HCT116 (cell line): ENCODE measurements at regions not wholly inside any gene's neighbourhood (a gene's known extent, or its start where the extent isn't known, plus 50 kb on each side); places are given as distances from the start of the nearest gene placed in this dataset.

Experiments
- ATAC-seq: fragments of 200-7000 bp; cut with Tn5 transposase; 2 replicates; pipeline ENCODE4 v1.9.1; 2020; ENCODE audit warnings: mild to moderate bottlenecking, moderate library complexity
- BruUV-seq: library from RNA; stranded (reverse); fragments of 400-500 nt; replicated peaks from 2 replicates; lab custom pipeline; 2021; lab: Mats Ljungman, UMichigan
- CTCF ChIA-PET: fragments of 300-600 bp; sonication (Branson Sonifier 250); formaldehyde crosslinking; loops from one replicate; lab custom pipeline; 2021; ENCODE audit warnings: antibody characterized with exemption; lab: Charles Lee
- POLR2A ChIA-PET: fragments of 300-600, 350-600 bp; sonication (Branson Sonifier 250); formaldehyde crosslinking; loops from one replicate; lab custom pipeline; 2021; ENCODE audit warnings: antibody characterized with exemption; lab: Charles Lee
- RAD21 ChIA-PET, 2 experiments: fragments of 300-600 bp; sonication (Branson Sonifier 250); formaldehyde crosslinking; loops; one replicate each; lab custom pipeline; 2023; ENCODE audit warnings: low total read pairs in 2 of 2; ENCODE audit not compliant: uncharacterized antibody in 2 of 2, unreplicated experiment in 2 of 2, low non-redundant PET in 1 of 2; lab: Charles Lee
- DNase-seq: peaks from one replicate; pipeline ENCODE4 v3.0.0-alpha.2; 2010; ENCODE audit warnings: low read depth, low spot score
- H2AFZ ChIP-seq: fragments of 200-600 bp; shearing (Covaris generic), sonication (generic); 2 replicates; pipeline ENCODE4 v1.6.1; 2017; ENCODE audit warnings: low read depth, mixed run types, mixed read lengths, antibody characterized with exemption, low read length; ENCODE audit not compliant: poor library complexity, severe bottlenecking
- H3K27ac ChIP-seq: 2 replicates; pipeline ENCODE4 v1.5.1; 2012; ENCODE audit warnings: low read depth, low read length
- H3K27me3 ChIP-seq: fragments of 200-600 bp; sonication (generic); 2 replicates; pipeline ENCODE4 v1.6.1; 2016; ENCODE audit warnings: mixed run types, low read length, mixed read lengths; ENCODE audit not compliant: insufficient read depth
- H3K36me3 ChIP-seq, 2 experiments: fragments of 200-500 bp in 1 of 2; fragments of 200-600 bp in 1 of 2; sonication (Bioruptor generic) in 1 of 2; sonication (generic) in 1 of 2; 2 replicates each; pipeline versions ENCODE4 v1.5.1 to v1.6.1; 2014 to 2016; ENCODE audit warnings: low read length in 2 of 2, inconsistent platforms in 1 of 2, mixed read lengths in 1 of 2, mixed run types in 1 of 2; ENCODE audit not compliant: insufficient read depth in 2 of 2, control insufficient read depth in 1 of 2
- H3K4me1 ChIP-seq, 2 experiments: fragments of 200-600 bp in 1 of 2; sonication (generic) in 1 of 2; 2 replicates each; pipeline versions ENCODE4 v1.5.1 to v1.6.1; 2012 to 2017; ENCODE audit warnings: low read length in 2 of 2, inconsistent platforms in 1 of 2, mild to moderate bottlenecking in 1 of 2, mixed read lengths in 1 of 2, mixed run types in 1 of 2, moderate library complexity in 1 of 2; ENCODE audit not compliant: insufficient read depth in 2 of 2, control insufficient read depth in 1 of 2
- H3K4me2 ChIP-seq: fragments of 200-600 bp; sonication (generic); 2 replicates; pipeline ENCODE4 v1.6.1; 2017; ENCODE audit warnings: mixed run types, low read length, mixed read lengths
- H3K4me3 ChIP-seq, 2 experiments: fragments of 200-600 bp in 1 of 2; sonication (generic) in 1 of 2; replicated peaks in 1 of 2; 2 replicates each; pipeline ENCODE4 v1.5.1; 2011 to 2016; ENCODE audit warnings: low read length in 2 of 2, control low read depth in 1 of 2, low read depth in 1 of 2, mild to moderate bottlenecking in 1 of 2, mixed read lengths in 1 of 2, mixed run types in 1 of 2
- H3K79me2 ChIP-seq: fragments of 200-600 bp; sonication (generic); 2 replicates; pipeline ENCODE4 v1.6.1; 2017; ENCODE audit warnings: mild to moderate bottlenecking, mixed run types, low read length, moderate library complexity, mixed read lengths; ENCODE audit not compliant: insufficient read depth
- H3K9ac ChIP-seq: fragments of 200-600 bp; sonication (generic); 2 replicates; pipeline ENCODE4 v1.6.1; 2016; ENCODE audit warnings: low read length, mixed read lengths
- H3K9me2 ChIP-seq: fragments of 200-600 bp; sonication (generic), shearing (Covaris generic); 2 replicates; pipeline ENCODE4 v1.6.1; 2017; ENCODE audit warnings: mixed run types, mild to moderate bottlenecking, moderate library complexity; ENCODE audit not compliant: insufficient read depth
- H3K9me3 ChIP-seq, 2 experiments: fragments of 200-500 bp in 1 of 2; fragments of 200-600 bp in 1 of 2; sonication (Bioruptor generic) in 1 of 2; sonication (generic) in 1 of 2; 2 replicates each; pipeline ENCODE4 v1.6.1; 2014 to 2017; ENCODE audit warnings: low read length in 2 of 2, mixed read lengths in 2 of 2, inconsistent platforms in 1 of 2, low read depth in 1 of 2, mild to moderate bottlenecking in 1 of 2, mixed run types in 1 of 2, moderate library complexity in 1 of 2; ENCODE audit not compliant: control insufficient read depth in 1 of 2, insufficient read depth in 1 of 2
- H4K20me1 ChIP-seq: fragments of 200-600 bp; sonication (generic), shearing (Covaris generic); 2 replicates; pipeline ENCODE4 v1.6.1; 2017; ENCODE audit warnings: mixed run types, mild to moderate bottlenecking, moderate library complexity; ENCODE audit not compliant: insufficient read depth
- CBX3 ChIP-seq: IDR thresholded peaks from 2 replicates; pipeline ENCODE4 v1.6.1; 2012; ENCODE audit warnings: low read depth
- CEBPB ChIP-seq: IDR thresholded peaks from 2 replicates; pipeline ENCODE4 v1.6.1; 2012; ENCODE audit warnings: low read depth
- EGR1 ChIP-seq: IDR thresholded peaks from 2 replicates; pipeline ENCODE4 v1.6.1; 2012; ENCODE audit warnings: low read depth
- ELF1 ChIP-seq: IDR thresholded peaks from 2 replicates; pipeline ENCODE4 v1.6.1; 2012; ENCODE audit warnings: low read depth, borderline replicate concordance
- EZH2phosphoT487 ChIP-seq: fragments of 200-600 bp; IDR thresholded peaks from 2 replicates; pipeline ENCODE4 v1.6.1; 2018; ENCODE audit warnings: antibody characterized with exemption, borderline replicate concordance
- FOSL1 ChIP-seq: IDR thresholded peaks from 2 replicates; pipeline ENCODE4 v1.6.1; 2012; ENCODE audit warnings: low read depth
- JUND ChIP-seq: IDR thresholded peaks from 2 replicates; pipeline ENCODE4 v1.6.1; 2012
- MAX ChIP-seq: IDR thresholded peaks from 2 replicates; pipeline ENCODE4 v1.6.1; 2012
- POLR2A ChIP-seq: IDR thresholded peaks from 2 replicates; pipeline ENCODE4 v1.7.0; 2011; ENCODE audit warnings: borderline replicate concordance; ENCODE audit not compliant: insufficient read depth, insufficient read length; ENCODE audit errors: extremely low read depth
- POLR2AphosphoS5 ChIP-seq: IDR thresholded peaks from 2 replicates; pipeline ENCODE4 v1.6.1; 2011; ENCODE audit warnings: mild to moderate bottlenecking, low read depth, low read length, moderate library complexity
- RAD21 ChIP-seq: IDR thresholded peaks from 2 replicates; pipeline ENCODE4 v1.6.1; 2012; ENCODE audit warnings: low read depth, mild to moderate bottlenecking
- SIN3A ChIP-seq: IDR thresholded peaks from 2 replicates; pipeline ENCODE4 v1.6.1; 2012; ENCODE audit warnings: low read depth
- SP1 ChIP-seq: IDR thresholded peaks from 2 replicates; pipeline ENCODE4 v1.6.1; 2012; ENCODE audit warnings: low read depth
- SRF ChIP-seq: IDR thresholded peaks from 2 replicates; pipeline ENCODE4 v1.6.1; 2012; ENCODE audit warnings: low read depth
- TCF7L2 ChIP-seq: IDR thresholded peaks from 2 replicates; pipeline ENCODE4 v1.7.0; 2011; ENCODE audit warnings: borderline replicate concordance, inconsistent platforms; ENCODE audit not compliant: insufficient read depth, insufficient read length; ENCODE audit errors: extremely low read depth
- YY1 ChIP-seq: IDR thresholded peaks from 2 replicates; pipeline ENCODE4 v1.6.1; 2011; ENCODE audit warnings: low read length, low read depth, moderate library complexity, mild to moderate bottlenecking; ENCODE audit not compliant: insufficient replicate concordance; ENCODE audit errors: extremely low read depth
- ZNF274 ChIP-seq: fragments of 200-500 bp; sonication (Bioruptor generic); IDR thresholded peaks from 2 replicates; pipeline ENCODE4 v1.6.1; 2014; ENCODE audit warnings: mild to moderate bottlenecking, low read depth, low read length, inconsistent platforms
- intact Hi-C: fragments of 100-400 bp; cut with micrococcal nuclease; formaldehyde crosslinking; loops from 2 replicates; pipeline ENCODE4 v1.10.0; 2022
- TF ChIP-seq, protein P1 (sequence below), 3 experiments: fragments of 200-600 bp in 1 of 3; sonication (generic) in 1 of 3; IDR thresholded peaks in 2 of 3; conservative IDR thresholded peaks in 1 of 3; 2 replicates each; pipeline ENCODE4 v1.5.1; 2012 to 2017; ENCODE audit warnings: low read depth in 2 of 3, low read length in 2 of 3, antibody characterized with exemption in 1 of 3, borderline replicate concordance in 1 of 3, control low read depth in 1 of 3, mild to moderate bottlenecking in 1 of 3, mixed read lengths in 1 of 3, mixed run types in 1 of 3, moderate library complexity in 1 of 3; ENCODE audit not compliant: insufficient read depth in 1 of 3
- TF ChIP-seq, protein P2 (sequence below): IDR thresholded peaks from 2 replicates; pipeline ENCODE4 v1.6.1; 2012; ENCODE audit warnings: low read depth
- TF ChIP-seq, protein P3 (sequence below): IDR thresholded peaks from 2 replicates; pipeline ENCODE4 v1.6.1; 2012

DNA sequence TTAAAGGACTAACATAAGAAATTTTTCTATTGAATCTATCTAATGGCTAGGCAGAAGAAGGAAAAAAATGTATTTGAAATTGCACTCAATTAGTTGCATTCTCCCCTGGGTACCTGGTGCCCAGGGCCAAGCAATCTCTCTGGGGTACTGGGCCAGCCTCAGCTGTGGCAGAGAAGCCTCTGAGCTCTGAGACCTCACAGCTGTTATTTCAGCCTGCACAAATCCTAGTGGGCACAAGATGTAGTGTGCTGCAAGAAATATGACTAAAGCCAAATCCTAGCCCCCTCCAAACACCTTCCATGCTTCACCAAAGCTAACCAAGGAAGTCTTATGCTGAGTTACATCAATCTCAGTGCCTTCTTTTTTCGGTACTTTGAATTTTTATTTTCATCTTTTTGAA is 478.4 kb downstream of the STK39 start (continued):
- TF ChIP-seq RAD21: no peak
- no peak for TF ChIP-seq SP1
- no peak for TF ChIP-seq POLR2AphosphoS5
- TF ChIP-seq ZNF274: no peak
- TF ChIP-seq CBX3: no peak
- no peak for TF ChIP-seq EGR1
- no peak for TF ChIP-seq CEBPB
- TF ChIP-seq, all 23 proteins: peak for 0

- Histone ChIP-seq H3K4me3 (no peak overlapping the region), H4K20me1 (no peaks in the 10 kb centered on the region), H3K4me2 (no peak overlapping the region), H3K79me2 (no peaks in the 10 kb centered on the region), H3K9me3 (no peaks in the 10 kb centered on the region)
- TF ChIP-seq, protein P1, sequence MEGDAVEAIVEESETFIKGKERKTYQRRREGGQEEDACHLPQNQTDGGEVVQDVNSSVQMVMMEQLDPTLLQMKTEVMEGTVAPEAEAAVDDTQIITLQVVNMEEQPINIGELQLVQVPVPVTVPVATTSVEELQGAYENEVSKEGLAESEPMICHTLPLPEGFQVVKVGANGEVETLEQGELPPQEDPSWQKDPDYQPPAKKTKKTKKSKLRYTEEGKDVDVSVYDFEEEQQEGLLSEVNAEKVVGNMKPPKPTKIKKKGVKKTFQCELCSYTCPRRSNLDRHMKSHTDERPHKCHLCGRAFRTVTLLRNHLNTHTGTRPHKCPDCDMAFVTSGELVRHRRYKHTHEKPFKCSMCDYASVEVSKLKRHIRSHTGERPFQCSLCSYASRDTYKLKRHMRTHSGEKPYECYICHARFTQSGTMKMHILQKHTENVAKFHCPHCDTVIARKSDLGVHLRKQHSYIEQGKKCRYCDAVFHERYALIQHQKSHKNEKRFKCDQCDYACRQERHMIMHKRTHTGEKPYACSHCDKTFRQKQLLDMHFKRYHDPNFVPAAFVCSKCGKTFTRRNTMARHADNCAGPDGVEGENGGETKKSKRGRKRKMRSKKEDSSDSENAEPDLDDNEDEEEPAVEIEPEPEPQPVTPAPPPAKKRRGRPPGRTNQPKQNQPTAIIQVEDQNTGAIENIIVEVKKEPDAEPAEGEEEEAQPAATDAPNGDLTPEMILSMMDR (IDR thresholded peaks at IDR 0.05 in 2 of 3, conservative IDR thresholded peaks at IDR 0.05 in 1 of 3; ENCODE audit: borderline replicate concordance in 1 of 3, insufficient read depth in 1 of 3, low read depth in 2 of 3, low read length in 2 of 3): no peak
- TF ChIP-seq CBX3: no peak
- TF ChIP-seq MAX: no peak
- TF ChIP-seq POLR2AphosphoS5: no peak
- TF ChIP-seq RAD21: no peak
- TF ChIP-seq, protein P2, sequence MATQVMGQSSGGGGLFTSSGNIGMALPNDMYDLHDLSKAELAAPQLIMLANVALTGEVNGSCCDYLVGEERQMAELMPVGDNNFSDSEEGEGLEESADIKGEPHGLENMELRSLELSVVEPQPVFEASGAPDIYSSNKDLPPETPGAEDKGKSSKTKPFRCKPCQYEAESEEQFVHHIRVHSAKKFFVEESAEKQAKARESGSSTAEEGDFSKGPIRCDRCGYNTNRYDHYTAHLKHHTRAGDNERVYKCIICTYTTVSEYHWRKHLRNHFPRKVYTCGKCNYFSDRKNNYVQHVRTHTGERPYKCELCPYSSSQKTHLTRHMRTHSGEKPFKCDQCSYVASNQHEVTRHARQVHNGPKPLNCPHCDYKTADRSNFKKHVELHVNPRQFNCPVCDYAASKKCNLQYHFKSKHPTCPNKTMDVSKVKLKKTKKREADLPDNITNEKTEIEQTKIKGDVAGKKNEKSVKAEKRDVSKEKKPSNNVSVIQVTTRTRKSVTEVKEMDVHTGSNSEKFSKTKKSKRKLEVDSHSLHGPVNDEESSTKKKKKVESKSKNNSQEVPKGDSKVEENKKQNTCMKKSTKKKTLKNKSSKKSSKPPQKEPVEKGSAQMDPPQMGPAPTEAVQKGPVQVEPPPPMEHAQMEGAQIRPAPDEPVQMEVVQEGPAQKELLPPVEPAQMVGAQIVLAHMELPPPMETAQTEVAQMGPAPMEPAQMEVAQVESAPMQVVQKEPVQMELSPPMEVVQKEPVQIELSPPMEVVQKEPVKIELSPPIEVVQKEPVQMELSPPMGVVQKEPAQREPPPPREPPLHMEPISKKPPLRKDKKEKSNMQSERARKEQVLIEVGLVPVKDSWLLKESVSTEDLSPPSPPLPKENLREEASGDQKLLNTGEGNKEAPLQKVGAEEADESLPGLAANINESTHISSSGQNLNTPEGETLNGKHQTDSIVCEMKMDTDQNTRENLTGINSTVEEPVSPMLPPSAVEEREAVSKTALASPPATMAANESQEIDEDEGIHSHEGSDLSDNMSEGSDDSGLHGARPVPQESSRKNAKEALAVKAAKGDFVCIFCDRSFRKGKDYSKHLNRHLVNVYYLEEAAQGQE: no peak
- no peak for TF ChIP-seq CEBPB
- TF ChIP-seq POLR2A: no peak
- TF ChIP-seq SRF: no peak
- TF ChIP-seq, protein P3, sequence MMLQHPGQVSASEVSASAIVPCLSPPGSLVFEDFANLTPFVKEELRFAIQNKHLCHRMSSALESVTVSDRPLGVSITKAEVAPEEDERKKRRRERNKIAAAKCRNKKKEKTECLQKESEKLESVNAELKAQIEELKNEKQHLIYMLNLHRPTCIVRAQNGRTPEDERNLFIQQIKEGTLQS: no peak
- no peak for TF ChIP-seq FOSL1
- TF ChIP-seq ZNF274: no peak
- TF ChIP-seq ELF1: no peak
- no peak for TF ChIP-seq JUND
- TF ChIP-seq EZH2phosphoT487: no peak
- TF ChIP-seq YY1: no peak
- no peak for TF ChIP-seq EGR1
- TF ChIP-seq SP1: no peak
- no peak for TF ChIP-seq SIN3A
- TF ChIP-seq TCF7L2: no peak
- TF ChIP-seq, all 23 proteins: peak for 0
- POLR2A ChIA-PET: no interaction called here
- DNase-seq (no peak), ATAC-seq (no peak)
- BruUV-seq: no TSS peak
- Histone ChIP-seq H3K4me1 (no peaks in the 10 kb centered on the region), H3K9ac (no peak overlapping the region), H3K27ac (no peak overlapping the region), H3K27me3 (0 out of 2 replicates have a peak, but pooled peaks cover 11% of the 10 kb centered on the region), H2AFZ (no peak overlapping the region), H3K36me3 (no peaks in the 10 kb centered on the region), H3K9me2 (no peaks in the 10 kb centered on the region)
- CTCF ChIA-PET: no interaction called here
- RAD21 ChIA-PET: no interaction called here
- intact Hi-C loops: no loop called here
Measured at GRCh38 chr2:167767830-167768229, 479.6 kb downstream of the STK39 start.
